B cell (primary cell): ENCODE measurements at regions not wholly inside any gene's neighbourhood (a gene's known extent, or its start where the extent isn't known, plus 50 kb on each side); places are given as distances from the start of the nearest gene placed in this dataset.

Experiments used
- CTCF ChIP-seq: fragments of 200-600 bp; IDR thresholded peaks from one replicate; pipeline ENCODE4 v1.8.0; 2022; ENCODE audit warnings: antibody characterized with exemption, mild to moderate bottlenecking
- EZH2 ChIP-seq: IDR thresholded peaks from 2 replicates; pipeline ENCODE4 v1.6.1; 2012; ENCODE audit warnings: borderline replicate concordance, low read depth, mild to moderate bottlenecking, moderate library complexity, low read length; ENCODE audit not compliant: insufficient read depth, poor library complexity, severe bottlenecking

GRCh38 chr3:176097027-176097426 is 1100.3 kb downstream of the TBL1XR1 start:
- TF ChIP-seq CTCF (no peak), EZH2 (no peak)
